Astrocyte (in vitro differentiated cells and primary cell): ENCODE measurements at regions not wholly inside any gene's neighbourhood (a gene's known extent, or its start where the extent isn't known, plus 50 kb on each side); places are given as distances from the start of the nearest gene placed in this dataset.

Source experiments
- DNase-seq: peaks from one replicate; pipeline ENCODE4 v3.0.0-alpha.2; 2010; ENCODE audit warnings: low read depth
- FAIRE-seq: peaks from 2 replicates; lab custom pipeline; 2011; peaks lifted over from hg19 to GRCh38; lab: Jason Lieb, UNC
- H2AFZ ChIP-seq: 2 replicates; pipeline ENCODE4 v1.6.0; 2012; ENCODE audit warnings: low read depth, low read length, inconsistent platforms
- H3K27ac ChIP-seq: 2 replicates; pipeline ENCODE4 v1.5.1; 2011; ENCODE audit warnings: low read depth, low read length, inconsistent platforms
- H3K27me3 ChIP-seq: 2 replicates; pipeline ENCODE4 v1.6.0; 2011; ENCODE audit warnings: low read length, inconsistent platforms; ENCODE audit not compliant: insufficient read depth
- H3K36me3 ChIP-seq: 2 replicates; pipeline ENCODE4 v1.5.1; 2011; ENCODE audit warnings: low read length, inconsistent platforms; ENCODE audit not compliant: insufficient read depth
- H3K4me1 ChIP-seq: 2 replicates; pipeline ENCODE4 v1.5.1; 2011; ENCODE audit warnings: low read length, inconsistent platforms; ENCODE audit not compliant: insufficient read depth
- H3K4me2 ChIP-seq: 2 replicates; pipeline ENCODE4 v1.6.0; 2012; ENCODE audit warnings: low read length, inconsistent platforms
- H3K4me3 ChIP-seq: 2 replicates; pipeline ENCODE4 v1.5.1; 2011; ENCODE audit warnings: low read depth, mild to moderate bottlenecking, low read length, inconsistent platforms; ENCODE audit not compliant: insufficient read depth
- H3K79me2 ChIP-seq: 2 replicates; pipeline ENCODE4 v1.6.0; 2012; ENCODE audit warnings: mild to moderate bottlenecking, low read length, inconsistent platforms; ENCODE audit not compliant: insufficient read depth
- H3K9ac ChIP-seq: 2 replicates; pipeline ENCODE4 v1.6.0; 2012; ENCODE audit warnings: mild to moderate bottlenecking, low read length, inconsistent platforms
- H3K9me3 ChIP-seq: 2 replicates; pipeline ENCODE4 v1.5.1; 2012; ENCODE audit warnings: low read depth, mild to moderate bottlenecking, low read length, inconsistent platforms; ENCODE audit not compliant: insufficient read depth
- H4K20me1 ChIP-seq: 2 replicates; pipeline ENCODE4 v1.6.0; 2012; ENCODE audit warnings: low read length, inconsistent platforms; ENCODE audit not compliant: insufficient read depth
- H3K27ac Mint-ChIP-seq: one replicate; pipeline ENCODE4 v1.8.0; 2021; ENCODE audit warnings: mild to moderate bottlenecking, mixed read lengths; ENCODE audit not compliant: unreplicated experiment
- H3K27me3 Mint-ChIP-seq: one replicate; pipeline ENCODE4 v1.8.0; 2021; ENCODE audit warnings: low read depth, mixed read lengths; ENCODE audit not compliant: unreplicated experiment
- H3K36me3 Mint-ChIP-seq: one replicate; pipeline ENCODE4 v1.8.0; 2021; ENCODE audit warnings: low read depth, mixed read lengths; ENCODE audit not compliant: unreplicated experiment
- H3K4me1 Mint-ChIP-seq: one replicate; pipeline ENCODE4 v1.8.0; 2021; ENCODE audit warnings: low read depth, mixed read lengths; ENCODE audit not compliant: unreplicated experiment
- H3K4me3 Mint-ChIP-seq: one replicate; pipeline ENCODE4 v1.8.0; 2021; ENCODE audit warnings: mild to moderate bottlenecking, moderate library complexity, mixed read lengths; ENCODE audit not compliant: unreplicated experiment
- H3K9me3 Mint-ChIP-seq: one replicate; pipeline ENCODE4 v1.8.0; 2021; ENCODE audit warnings: mild to moderate bottlenecking, mixed read lengths; ENCODE audit not compliant: unreplicated experiment
- EZH2 ChIP-seq: IDR thresholded peaks from 2 replicates; pipeline ENCODE4 v1.6.1; 2012; ENCODE audit warnings: mild to moderate bottlenecking, low read length, inconsistent platforms; ENCODE audit not compliant: insufficient read depth
- TF ChIP-seq, protein P1 (sequence below): IDR thresholded peaks from 2 replicates; pipeline ENCODE4 v1.5.1; 2011; ENCODE audit warnings: low read depth, mild to moderate bottlenecking, inconsistent platforms, low read length, moderate library complexity; ENCODE audit not compliant: insufficient read depth

DNA sequence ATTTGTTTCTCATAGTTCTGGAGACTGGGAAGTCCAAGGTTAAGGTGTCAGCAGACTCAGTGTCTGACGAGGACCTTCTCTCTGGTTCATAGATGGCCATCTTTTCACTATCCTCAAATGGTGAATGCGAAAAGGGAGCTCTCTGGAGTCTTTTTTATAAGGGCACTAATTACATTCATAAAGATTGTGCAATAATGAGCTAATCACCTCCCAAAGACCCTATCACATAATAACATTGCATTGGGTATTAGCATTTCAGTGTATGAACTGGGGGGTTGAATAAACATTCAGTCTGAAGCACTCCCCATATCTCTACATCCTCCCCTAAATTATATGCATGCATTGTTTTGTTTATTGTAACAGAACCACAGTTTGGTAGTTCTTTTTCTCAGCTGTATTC, 1086.5 kb downstream of the CDH11 start:
- TF ChIP-seq EZH2, result no peak
- TF ChIP-seq, protein P1, sequence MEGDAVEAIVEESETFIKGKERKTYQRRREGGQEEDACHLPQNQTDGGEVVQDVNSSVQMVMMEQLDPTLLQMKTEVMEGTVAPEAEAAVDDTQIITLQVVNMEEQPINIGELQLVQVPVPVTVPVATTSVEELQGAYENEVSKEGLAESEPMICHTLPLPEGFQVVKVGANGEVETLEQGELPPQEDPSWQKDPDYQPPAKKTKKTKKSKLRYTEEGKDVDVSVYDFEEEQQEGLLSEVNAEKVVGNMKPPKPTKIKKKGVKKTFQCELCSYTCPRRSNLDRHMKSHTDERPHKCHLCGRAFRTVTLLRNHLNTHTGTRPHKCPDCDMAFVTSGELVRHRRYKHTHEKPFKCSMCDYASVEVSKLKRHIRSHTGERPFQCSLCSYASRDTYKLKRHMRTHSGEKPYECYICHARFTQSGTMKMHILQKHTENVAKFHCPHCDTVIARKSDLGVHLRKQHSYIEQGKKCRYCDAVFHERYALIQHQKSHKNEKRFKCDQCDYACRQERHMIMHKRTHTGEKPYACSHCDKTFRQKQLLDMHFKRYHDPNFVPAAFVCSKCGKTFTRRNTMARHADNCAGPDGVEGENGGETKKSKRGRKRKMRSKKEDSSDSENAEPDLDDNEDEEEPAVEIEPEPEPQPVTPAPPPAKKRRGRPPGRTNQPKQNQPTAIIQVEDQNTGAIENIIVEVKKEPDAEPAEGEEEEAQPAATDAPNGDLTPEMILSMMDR, result no peak
- H3K27me3 ChIP-seq, result no peaks in the 10 kb centered on the region
- H3K4me2 ChIP-seq, result no peak overlapping the region
- H3K79me2 ChIP-seq, result no peaks in the 10 kb centered on the region
- H2AFZ ChIP-seq, result no peak overlapping the region
- H3K27ac ChIP-seq, result no peak overlapping the region
- no peaks in the 10 kb centered on the region for H4K20me1 ChIP-seq
- no peak overlapping the region for H3K4me3 Mint-ChIP-seq
- H3K27me3 Mint-ChIP-seq, result no peaks in the 10 kb centered on the region
- DNase-seq (no peak), FAIRE-seq (no peak)
- no peaks in the 10 kb centered on the region for H3K9me3 ChIP-seq
- H3K4me1 ChIP-seq, result no peaks in the 10 kb centered on the region
- no peaks in the 10 kb centered on the region for H3K36me3 ChIP-seq
- no peak overlapping the region for H3K27ac Mint-ChIP-seq
- H3K36me3 Mint-ChIP-seq, result no peaks in the 10 kb centered on the region
- H3K4me3 ChIP-seq, result no peak overlapping the region
- no peaks in the 10 kb centered on the region for H3K4me1 Mint-ChIP-seq
- H3K9ac ChIP-seq, result no peak overlapping the region
- no peaks in the 10 kb centered on the region for H3K9me3 Mint-ChIP-seq

DNA sequence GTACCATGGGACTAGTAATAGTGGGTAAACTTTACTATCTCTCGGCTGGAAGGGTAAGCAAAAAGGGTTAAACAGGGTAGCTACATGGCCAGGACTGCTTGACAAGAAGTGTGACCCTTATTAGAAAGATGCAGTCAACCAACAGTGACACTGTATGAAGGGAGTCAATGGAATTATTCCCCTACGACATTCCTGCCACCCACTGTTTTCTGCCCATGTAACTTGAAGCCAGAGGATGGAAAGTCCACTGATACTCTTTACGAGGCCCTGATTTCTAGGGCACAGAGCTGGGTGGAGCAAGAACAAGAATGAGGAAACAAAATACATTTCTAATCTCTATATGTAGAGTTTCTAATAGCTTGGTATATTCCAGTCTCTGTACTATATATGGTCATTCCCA, 1102.5 kb downstream of the CDH11 start:
- Histone ChIP-seq H3K4me1 (no peaks in the 10 kb centered on the region), H2AFZ (no peak overlapping the region), H3K9me3 (no peaks in the 10 kb centered on the region), H3K27ac (no peak overlapping the region), H3K4me3 (no peak overlapping the region), H3K79me2 (no peaks in the 10 kb centered on the region), H3K36me3 (no peaks in the 10 kb centered on the region), H3K9ac (no peak overlapping the region), H4K20me1 (no peaks in the 10 kb centered on the region), H3K27me3 (no peaks in the 10 kb centered on the region), H3K4me2 (no peak overlapping the region)
- Mint-ChIP-seq H3K36me3 (no peaks in the 10 kb centered on the region), H3K9me3 (no peaks in the 10 kb centered on the region), H3K4me1 (no peaks in the 10 kb centered on the region), H3K27me3 (no peaks in the 10 kb centered on the region), H3K27ac (no peak overlapping the region), H3K4me3 (no peak overlapping the region)
- no peak for TF ChIP-seq EZH2
- TF ChIP-seq, protein P1, result no peak
- FAIRE-seq (no peak), DNase-seq (no peak)

DNA sequence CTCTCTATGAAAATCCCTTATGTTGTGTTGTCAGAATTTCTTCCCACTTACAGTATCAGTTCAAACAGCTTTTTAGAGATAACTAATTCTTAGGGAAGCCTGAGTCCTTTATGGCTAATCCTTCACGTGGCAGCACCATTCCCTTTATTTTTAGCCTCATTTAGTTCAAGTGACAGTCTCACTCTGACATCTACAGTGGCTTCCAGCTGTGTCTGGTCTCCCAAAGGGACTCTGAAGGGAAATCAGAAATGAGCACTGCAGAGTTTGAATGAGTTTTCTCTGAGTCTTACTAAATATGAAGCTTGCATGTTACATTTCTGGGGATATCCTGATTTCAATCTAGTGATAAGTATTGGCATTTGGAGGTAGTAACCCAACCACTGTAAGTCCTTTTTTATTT, 1104.1 kb downstream of the CDH11 start:
- H3K27ac Mint-ChIP-seq, result no peak overlapping the region
- no peak overlapping the region for H3K27ac ChIP-seq

More for the DNA sequence above, 1104.1 kb downstream of the CDH11 start:
- Mint-ChIP-seq H3K4me1 (peaks cover 2% of the 10 kb centered on the region), H3K9me3 (no peaks in the 10 kb centered on the region), H3K4me3 (no peak overlapping the region), H3K27me3 (no peaks in the 10 kb centered on the region), H3K36me3 (no peaks in the 10 kb centered on the region)
- no peaks in the 10 kb centered on the region for H3K79me2 ChIP-seq
- H3K4me2 ChIP-seq, result no peak overlapping the region
- H3K9me3 ChIP-seq, result no peaks in the 10 kb centered on the region
- H3K36me3 ChIP-seq, result no peaks in the 10 kb centered on the region
- TF ChIP-seq, protein P1, result no peak
- TF ChIP-seq EZH2, result no peak
- no peak overlapping the region for H3K9ac ChIP-seq
- no peaks in the 10 kb centered on the region for H3K27me3 ChIP-seq
- no peak for DNase-seq
- H3K4me1 ChIP-seq, result no peaks in the 10 kb centered on the region
- H4K20me1 ChIP-seq, result no peaks in the 10 kb centered on the region
- no peak overlapping the region for H3K4me3 ChIP-seq
- no peak for FAIRE-seq
- no peak overlapping the region for H2AFZ ChIP-seq
